PC-3 (cell line): ENCODE measurements at regions not wholly inside any gene's neighbourhood (a gene's known extent, or its start where the extent isn't known, plus 50 kb on each side); places are given as distances from the start of the nearest gene placed in this dataset.

ENCODE experiments used
- EZH2 ChIP-seq: fragments of 300-600 bp; sonication (generic); IDR thresholded peaks from one replicate; pipeline ENCODE4 v1.6.1; 2017; ENCODE audit warnings: antibody characterized with exemption, mild to moderate bottlenecking, low read length; ENCODE audit not compliant: unreplicated experiment
- EZH2phosphoT487 ChIP-seq: fragments of 300-600 bp; sonication (generic); IDR thresholded peaks from 2 replicates; pipeline ENCODE4 v1.6.1; 2018; ENCODE audit warnings: mild to moderate bottlenecking, antibody characterized with exemption, low read length, borderline replicate concordance
- TF ChIP-seq, protein P1 (sequence below): fragments of 300-600 bp; sonication (generic); conservative IDR thresholded peaks from 2 replicates; pipeline ENCODE4 v1.5.1; 2017; ENCODE audit warnings: antibody characterized with exemption, low read depth, mild to moderate bottlenecking, low read length

- TF ChIP-seq, protein P1, sequence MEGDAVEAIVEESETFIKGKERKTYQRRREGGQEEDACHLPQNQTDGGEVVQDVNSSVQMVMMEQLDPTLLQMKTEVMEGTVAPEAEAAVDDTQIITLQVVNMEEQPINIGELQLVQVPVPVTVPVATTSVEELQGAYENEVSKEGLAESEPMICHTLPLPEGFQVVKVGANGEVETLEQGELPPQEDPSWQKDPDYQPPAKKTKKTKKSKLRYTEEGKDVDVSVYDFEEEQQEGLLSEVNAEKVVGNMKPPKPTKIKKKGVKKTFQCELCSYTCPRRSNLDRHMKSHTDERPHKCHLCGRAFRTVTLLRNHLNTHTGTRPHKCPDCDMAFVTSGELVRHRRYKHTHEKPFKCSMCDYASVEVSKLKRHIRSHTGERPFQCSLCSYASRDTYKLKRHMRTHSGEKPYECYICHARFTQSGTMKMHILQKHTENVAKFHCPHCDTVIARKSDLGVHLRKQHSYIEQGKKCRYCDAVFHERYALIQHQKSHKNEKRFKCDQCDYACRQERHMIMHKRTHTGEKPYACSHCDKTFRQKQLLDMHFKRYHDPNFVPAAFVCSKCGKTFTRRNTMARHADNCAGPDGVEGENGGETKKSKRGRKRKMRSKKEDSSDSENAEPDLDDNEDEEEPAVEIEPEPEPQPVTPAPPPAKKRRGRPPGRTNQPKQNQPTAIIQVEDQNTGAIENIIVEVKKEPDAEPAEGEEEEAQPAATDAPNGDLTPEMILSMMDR, result no peak
- TF ChIP-seq EZH2, result no peak
- no peak for TF ChIP-seq EZH2phosphoT487
Measured at GRCh38 chr2:78118037-78118436, 595.9 kb upstream of the LRRTM4 start.
